PC-9 (cell line): ENCODE measurements at regions not wholly inside any gene's neighbourhood (a gene's known extent, or its start where the extent isn't known, plus 50 kb on each side); places are given as distances from the start of the nearest gene placed in this dataset.

Experiments
- EZH2 ChIP-seq: fragments of 200-600 bp; sonication (generic); IDR thresholded peaks from 2 replicates; pipeline ENCODE4 v1.8.0; 2017; ENCODE audit warnings: antibody characterized with exemption, low read depth
- TF ChIP-seq, protein P1 (sequence below): fragments of 200-600 bp; sonication (generic); conservative IDR thresholded peaks from 2 replicates; pipeline ENCODE4 v1.6.1; 2017; ENCODE audit warnings: mixed run types, antibody characterized with exemption, mild to moderate bottlenecking, moderate library complexity

- TF ChIP-seq, protein P1, sequence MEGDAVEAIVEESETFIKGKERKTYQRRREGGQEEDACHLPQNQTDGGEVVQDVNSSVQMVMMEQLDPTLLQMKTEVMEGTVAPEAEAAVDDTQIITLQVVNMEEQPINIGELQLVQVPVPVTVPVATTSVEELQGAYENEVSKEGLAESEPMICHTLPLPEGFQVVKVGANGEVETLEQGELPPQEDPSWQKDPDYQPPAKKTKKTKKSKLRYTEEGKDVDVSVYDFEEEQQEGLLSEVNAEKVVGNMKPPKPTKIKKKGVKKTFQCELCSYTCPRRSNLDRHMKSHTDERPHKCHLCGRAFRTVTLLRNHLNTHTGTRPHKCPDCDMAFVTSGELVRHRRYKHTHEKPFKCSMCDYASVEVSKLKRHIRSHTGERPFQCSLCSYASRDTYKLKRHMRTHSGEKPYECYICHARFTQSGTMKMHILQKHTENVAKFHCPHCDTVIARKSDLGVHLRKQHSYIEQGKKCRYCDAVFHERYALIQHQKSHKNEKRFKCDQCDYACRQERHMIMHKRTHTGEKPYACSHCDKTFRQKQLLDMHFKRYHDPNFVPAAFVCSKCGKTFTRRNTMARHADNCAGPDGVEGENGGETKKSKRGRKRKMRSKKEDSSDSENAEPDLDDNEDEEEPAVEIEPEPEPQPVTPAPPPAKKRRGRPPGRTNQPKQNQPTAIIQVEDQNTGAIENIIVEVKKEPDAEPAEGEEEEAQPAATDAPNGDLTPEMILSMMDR: no peak
- TF ChIP-seq EZH2: no peak
These were observed 88.5 kb upstream of the ANKH start for GRCh38 chr5:14960120-14960462.
